GM23338 (cell line): ENCODE measurements at regions not wholly inside any gene's neighbourhood (a gene's known extent, or its start where the extent isn't known, plus 50 kb on each side); places are given as distances from the start of the nearest gene placed in this dataset.

ENCODE experiments used
- CREB1 ChIP-seq: fragments of 250-450 bp; sonication (Bioruptor Pico); IDR thresholded peaks from 2 replicates; pipeline ENCODE4 v1.5.0; 2020; ENCODE audit warnings: low read depth, mild to moderate bottlenecking, moderate library complexity
- CTCF ChIP-seq, 2 experiments: fragments of 200-600 bp in 1 of 2; sonication (generic) in 1 of 2; conservative IDR thresholded peaks; 2 replicates each; pipeline versions ENCODE4 v1.5.1 to v1.6.1; 2016 to 2017; ENCODE audit warnings: antibody characterized with exemption in 2 of 2, low read depth in 2 of 2, mild to moderate bottlenecking in 2 of 2, moderate library complexity in 1 of 2
- ETS1 ChIP-seq: IDR thresholded peaks from 2 replicates; pipeline ENCODE4 v1.6.1; 2016; ENCODE audit warnings: antibody characterized with exemption
- EZH2 ChIP-seq: fragments of 200-600 bp; sonication (generic); IDR thresholded peaks from one replicate; pipeline ENCODE4 v1.8.0; 2017; ENCODE audit warnings: antibody characterized with exemption, mild to moderate bottlenecking, low read depth; ENCODE audit not compliant: unreplicated experiment
- EZH2phosphoT487 ChIP-seq: fragments of 200-600 bp; sonication (generic); IDR thresholded peaks from one replicate; pipeline ENCODE4 v1.8.1; 2018; ENCODE audit warnings: antibody characterized with exemption; ENCODE audit not compliant: unreplicated experiment
- JUNB ChIP-seq: IDR thresholded peaks from one replicate; pipeline ENCODE4 v1.6.1; 2016; ENCODE audit warnings: antibody characterized with exemption; ENCODE audit not compliant: unreplicated experiment
- POLR2AphosphoS5 ChIP-seq: IDR thresholded peaks from 2 replicates; pipeline ENCODE4 v1.6.1; 2016; ENCODE audit warnings: antibody characterized with exemption, low read depth
- REST ChIP-seq: IDR thresholded peaks from one replicate; pipeline ENCODE4 v1.6.1; 2018; ENCODE audit warnings: antibody characterized with exemption; ENCODE audit not compliant: unreplicated experiment
- STAT1 ChIP-seq: IDR thresholded peaks from one replicate; pipeline ENCODE4 v1.6.1; 2016; ENCODE audit warnings: antibody characterized with exemption; ENCODE audit not compliant: unreplicated experiment
- ZNF114 ChIP-seq: fragments of 250-450 bp; sonication (Bioruptor Pico); IDR thresholded peaks from 2 replicates; pipeline ENCODE4 v1.5.0; 2020; ENCODE audit warnings: mild to moderate bottlenecking, moderate library complexity
- ZNF331 ChIP-seq: fragments of 250-450 bp; sonication (Bioruptor Pico); IDR thresholded peaks from 2 replicates; pipeline ENCODE4 v1.5.0; 2020; ENCODE audit warnings: low read depth, mild to moderate bottlenecking, moderate library complexity
- ZNF462 ChIP-seq: fragments of 250-450 bp; sonication (Bioruptor Pico); IDR thresholded peaks from 2 replicates; pipeline ENCODE4 v1.5.0; 2020; ENCODE audit warnings: mild to moderate bottlenecking, moderate library complexity

GRCh38 chr4:138904793-138905192 is 110.8 kb upstream of the NOCT start:
- TF ChIP-seq EZH2 (no peak), CTCF (conservative IDR thresholded peaks at IDR 0.05; ENCODE audit: low read depth in 2 of 2) (no peak), POLR2AphosphoS5 (no peak), EZH2phosphoT487 (no peak), CREB1 (CRISPR knock-in tag) (no peak), ZNF114 (no peak), REST (no peak), ETS1 (no peak), ZNF331 (CRISPR knock-in tag) (no peak), STAT1 (no peak), JUNB (no peak), ZNF462 (CRISPR knock-in tag) (no peak)
